NCI-H226 (cell line): ENCODE measurements at regions not wholly inside any gene's neighbourhood (a gene's known extent, or its start where the extent isn't known, plus 50 kb on each side); places are given as distances from the start of the nearest gene placed in this dataset.
A peak's percentile ranks its signal among the peaks of the same experiment; 100 is the strongest.
"Not testable (repeated sequence)": the region's sequence is repeated elsewhere in the genome, so short reads cannot be mapped to it uniquely, and the experiment has no call there.

Experiments used
- DNase-seq: peaks from one replicate; pipeline ENCODE4 v3.0.0-alpha.2; 2015

- DNase-seq: no peak
Observed at GRCh38 chr6:50520326-50521266, 192.7 kb upstream of the TFAP2D start.

- no peak for DNase-seq
Observed at GRCh38 chr6:50524341-50524740, 189.0 kb upstream of the TFAP2D start.

- no peak for DNase-seq
Observed at GRCh38 chr6:50527985-50528384, 185.3 kb upstream of the TFAP2D start.

GRCh38 chr6:50539447-50539846 lies 173.9 kb upstream of the TFAP2D start:
- DNase-seq: no peak

- no peak for DNase-seq
Observed at GRCh38 chr6:50541941-50542340, 171.4 kb upstream of the TFAP2D start.

- no peak for DNase-seq
Observed at GRCh38 chr6:50543666-50544065, 169.7 kb upstream of the TFAP2D start.

- DNase-seq: no peak
Observed at GRCh38 chr6:50549026-50549425, 164.3 kb upstream of the TFAP2D start.

GRCh38 chr6:50549475-50549874 lies 163.9 kb upstream of the TFAP2D start:
- no peak for DNase-seq

- no peak for DNase-seq
Observed at GRCh38 chr6:50555982-50556381, 157.3 kb upstream of the TFAP2D start.

- DNase-seq: no peak
Observed at GRCh38 chr6:50565004-50565403, 148.3 kb upstream of the TFAP2D start.

- not testable (repeated sequence) for DNase-seq
Observed at GRCh38 chr6:50571230-50571629, 142.1 kb upstream of the TFAP2D start.

GRCh38 chr6:50585441-50586330 lies 127.6 kb upstream of the TFAP2D start:
- no peak for DNase-seq

- no peak for DNase-seq
Observed at GRCh38 chr6:50586331-50586675, 127.0 kb upstream of the TFAP2D start.

- DNase-seq: no peak
Observed at GRCh38 chr6:50589751-50590470, 123.4 kb upstream of the TFAP2D start.

- DNase-seq: no peak
Observed at GRCh38 chr6:50591135-50591534, 122.2 kb upstream of the TFAP2D start.

GRCh38 chr6:50600280-50600679 lies 113.0 kb upstream of the TFAP2D start:
- no peak for DNase-seq

GRCh38 chr6:50602292-50602691 lies 111.0 kb upstream of the TFAP2D start:
- DNase-seq: peak; percentile 2

GRCh38 chr6:50608421-50608820 lies 104.9 kb upstream of the TFAP2D start:
- no peak for DNase-seq

- DNase-seq: no peak
Observed at GRCh38 chr6:50610562-50610961, 102.8 kb upstream of the TFAP2D start.

- DNase-seq: no peak
Observed at GRCh38 chr6:50635429-50635828, 77.9 kb upstream of the TFAP2D start.

- no peak for DNase-seq
Observed at GRCh38 chr6:50637267-50637666, 76.1 kb upstream of the TFAP2D start.

GRCh38 chr6:50649086-50649485 lies 64.2 kb upstream of the TFAP2D start:
- no peak for DNase-seq

GRCh38 chr6:50653253-50653652 lies 60.1 kb upstream of the TFAP2D start:
- no peak for DNase-seq
